NCI-H1105 treated with DMSO at 0.1 percent for 48 hours (cell line): ENCODE measurements at regions not wholly inside any gene's neighbourhood (a gene's known extent, or its start where the extent isn't known, plus 50 kb on each side); places are given as distances from the start of the nearest gene placed in this dataset.
A peak's percentile ranks its signal among the peaks of the same experiment; 100 is the strongest.

ENCODE experiments used
- DNase-seq: peaks from one replicate; lab custom pipeline; 2025; lab: John Stamatoyannopoulos, UW

- no peak for DNase-seq
These were observed 834.9 kb downstream of the OLFM4 start for GRCh38 chr13:53863520-53863919.

GRCh38 chr13:53873558-53873957 is 844.9 kb downstream of the OLFM4 start:
- peak; percentile 38 for DNase-seq

- DNase-seq = no peak
These were observed 850.2 kb downstream of the OLFM4 start for GRCh38 chr13:53878861-53879260.

GRCh38 chr13:53885997-53886396 is 857.4 kb downstream of the OLFM4 start:
- DNase-seq = no peak

- DNase-seq = no peak
These were observed 862.1 kb downstream of the OLFM4 start for GRCh38 chr13:53890696-53891095.

- DNase-seq = no peak
These were observed 873.0 kb downstream of the OLFM4 start for GRCh38 chr13:53901593-53901992.

GRCh38 chr13:53907891-53908290 is 879.3 kb downstream of the OLFM4 start:
- peak; percentile 34 for DNase-seq

GRCh38 chr13:53920916-53921315 is 892.3 kb downstream of the OLFM4 start:
- DNase-seq = no peak

GRCh38 chr13:53921473-53921872 is 892.9 kb downstream of the OLFM4 start:
- no peak for DNase-seq

GRCh38 chr13:53941588-53942190 is 913.1 kb downstream of the OLFM4 start:
- DNase-seq = no peak

- DNase-seq = no peak
These were observed 917.9 kb downstream of the OLFM4 start for GRCh38 chr13:53946500-53946899.

- DNase-seq = no peak
These were observed 924.6 kb downstream of the OLFM4 start for GRCh38 chr13:53953183-53953582.
